Right lobe of liver (tissue), 4 donors: ENCODE measurements at regions not wholly inside any gene's neighbourhood (a gene's known extent, or its start where the extent isn't known, plus 50 kb on each side); places are given as distances from the start of the nearest gene placed in this dataset.

Source experiments
- POLR2A ChIP-seq: fragments of 450-650 bp; IDR thresholded peaks from one replicate; pipeline ENCODE4 v1.6.1; 2017; ENCODE audit warnings: antibody characterized with exemption, mild to moderate bottlenecking
- TF ChIP-seq, protein P1 (sequence below), 4 donors: fragments of 200-600 bp in 3 of 4; fragments of 450-650 bp in 1 of 4; IDR thresholded peaks; one replicate each; pipeline versions ENCODE4 v1.5.1 to v1.8.0; 2016 to 2022; ENCODE audit warnings: antibody characterized with exemption in 4 of 4, mild to moderate bottlenecking in 2 of 4
- donor health status: DM: no; HTN: no; CAD: no.
- donor health status: DM: no; HTN: no; CAD: no.
- donor health status: DM: no; HTN: yes; CAD: no.

DNA sequence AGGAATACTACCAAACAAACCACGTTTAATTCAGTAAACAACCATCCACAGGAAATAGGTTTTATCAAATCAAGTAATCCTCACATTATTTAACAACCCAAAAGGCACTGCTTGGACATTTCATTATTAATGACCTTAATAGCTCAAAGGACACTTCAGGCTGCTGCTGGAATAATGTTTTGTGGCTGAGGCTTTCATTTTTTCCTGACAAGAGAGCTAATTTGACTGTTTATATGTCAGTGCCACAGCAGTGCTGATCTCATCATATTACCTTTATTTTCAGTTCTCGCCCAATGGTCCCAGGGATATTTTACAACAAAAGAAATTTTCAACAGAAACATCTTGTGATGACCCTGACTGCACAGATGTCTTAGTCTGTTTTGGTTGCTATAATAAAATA, 589.8 kb upstream of the GRAMD2B start:
- no peak for TF ChIP-seq POLR2A
- TF ChIP-seq, protein P1, sequence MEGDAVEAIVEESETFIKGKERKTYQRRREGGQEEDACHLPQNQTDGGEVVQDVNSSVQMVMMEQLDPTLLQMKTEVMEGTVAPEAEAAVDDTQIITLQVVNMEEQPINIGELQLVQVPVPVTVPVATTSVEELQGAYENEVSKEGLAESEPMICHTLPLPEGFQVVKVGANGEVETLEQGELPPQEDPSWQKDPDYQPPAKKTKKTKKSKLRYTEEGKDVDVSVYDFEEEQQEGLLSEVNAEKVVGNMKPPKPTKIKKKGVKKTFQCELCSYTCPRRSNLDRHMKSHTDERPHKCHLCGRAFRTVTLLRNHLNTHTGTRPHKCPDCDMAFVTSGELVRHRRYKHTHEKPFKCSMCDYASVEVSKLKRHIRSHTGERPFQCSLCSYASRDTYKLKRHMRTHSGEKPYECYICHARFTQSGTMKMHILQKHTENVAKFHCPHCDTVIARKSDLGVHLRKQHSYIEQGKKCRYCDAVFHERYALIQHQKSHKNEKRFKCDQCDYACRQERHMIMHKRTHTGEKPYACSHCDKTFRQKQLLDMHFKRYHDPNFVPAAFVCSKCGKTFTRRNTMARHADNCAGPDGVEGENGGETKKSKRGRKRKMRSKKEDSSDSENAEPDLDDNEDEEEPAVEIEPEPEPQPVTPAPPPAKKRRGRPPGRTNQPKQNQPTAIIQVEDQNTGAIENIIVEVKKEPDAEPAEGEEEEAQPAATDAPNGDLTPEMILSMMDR (IDR thresholded peaks at IDR 0.05): no peak
